ENCODE measurements at regions not wholly inside any gene's neighbourhood (a gene's known extent, or its start where the extent isn't known, plus 50 kb on each side); places are given as distances from the start of the nearest gene placed in this dataset.
"Not testable (repeated sequence)": the region's sequence is repeated elsewhere in the genome, so short reads cannot be mapped to it uniquely, and the experiment has no call there.

DNA sequence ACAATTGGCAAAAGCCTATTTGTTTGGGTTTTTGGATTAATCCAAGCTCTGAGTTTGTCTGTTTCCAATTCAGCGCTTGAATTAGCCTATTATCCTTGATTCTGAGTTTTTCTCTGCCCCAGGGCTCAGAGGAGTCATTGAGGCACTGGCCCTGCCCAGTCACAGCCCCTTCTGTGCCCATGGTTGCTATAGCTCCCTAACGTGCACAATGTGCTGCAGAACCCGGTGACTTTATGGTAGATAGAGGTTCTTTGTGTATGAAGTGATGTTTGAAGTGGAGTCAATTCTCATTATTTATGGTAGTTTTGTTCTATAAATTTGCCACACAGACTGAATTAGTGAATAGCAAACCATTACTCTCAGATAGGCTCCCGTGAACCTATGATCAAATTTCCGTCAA lies 182.0 kb upstream of the FOLH1 start:
- H3K4me1 ChIP-seq (ENCODE audit: insufficient read depth, low read length); intact Hi-C loops (cut with micrococcal nuclease); H3K27me3 ChIP-seq (ENCODE audit: insufficient read depth, low read length); POLR2A ChIA-PET (ENCODE audit: partially characterized antibody); H3K36me3 Mint-ChIP-seq; H3K9me3 Mint-ChIP-seq; H3K27ac Mint-ChIP-seq; H3K4me3 Mint-ChIP-seq; H3K9me3 ChIP-seq (ENCODE audit: control insufficient read depth in 1 of 2, low read length in 2 of 2); H3K4me1 Mint-ChIP-seq; H3K27me3 Mint-ChIP-seq; DNase-seq; CTCF ChIA-PET (ENCODE audit: partially characterized antibody); H3K4me3 ChIP-seq (ENCODE audit: low read length in 2 of 2); H3K36me3 ChIP-seq (ENCODE audit: insufficient read depth, low read length); H3K27ac ChIP-seq (ENCODE audit: low read depth, low read length): not testable (repeated sequence)

DNA sequence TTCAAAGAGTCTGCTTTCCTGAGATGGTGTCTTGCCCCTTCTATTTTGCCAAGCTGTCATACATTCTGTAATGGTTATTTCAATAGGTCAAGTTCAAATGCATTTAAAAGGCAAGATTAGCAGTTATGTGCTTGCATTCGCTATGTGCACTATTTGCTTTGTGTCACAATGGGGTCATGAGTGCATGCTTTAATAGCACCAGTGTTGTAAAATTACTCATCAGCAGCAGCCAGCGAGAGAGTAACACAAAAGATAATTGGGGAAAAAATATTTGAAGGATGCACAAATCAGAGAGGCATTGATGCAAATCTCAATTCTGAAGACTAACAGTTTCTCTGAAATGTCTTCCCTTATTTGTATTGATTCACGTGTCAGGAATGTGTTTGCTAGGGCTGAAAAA lies 180.7 kb upstream of the FOLH1 start:
- H3K4me1 Mint-ChIP-seq; POLR2A ChIA-PET (ENCODE audit: partially characterized antibody); H3K36me3 Mint-ChIP-seq; H3K27me3 ChIP-seq (ENCODE audit: insufficient read depth, low read length); H3K9me3 ChIP-seq (ENCODE audit: control insufficient read depth in 1 of 2, low read length in 2 of 2); H3K27me3 Mint-ChIP-seq; H3K36me3 ChIP-seq (ENCODE audit: insufficient read depth, low read length); H3K4me1 ChIP-seq (ENCODE audit: insufficient read depth, low read length); H3K27ac ChIP-seq (ENCODE audit: low read depth, low read length); H3K27ac Mint-ChIP-seq; H3K4me3 ChIP-seq (ENCODE audit: low read length in 2 of 2); DNase-seq; H3K4me3 Mint-ChIP-seq; CTCF ChIA-PET (ENCODE audit: partially characterized antibody); H3K9me3 Mint-ChIP-seq; intact Hi-C loops (cut with micrococcal nuclease): not testable (repeated sequence)

DNA sequence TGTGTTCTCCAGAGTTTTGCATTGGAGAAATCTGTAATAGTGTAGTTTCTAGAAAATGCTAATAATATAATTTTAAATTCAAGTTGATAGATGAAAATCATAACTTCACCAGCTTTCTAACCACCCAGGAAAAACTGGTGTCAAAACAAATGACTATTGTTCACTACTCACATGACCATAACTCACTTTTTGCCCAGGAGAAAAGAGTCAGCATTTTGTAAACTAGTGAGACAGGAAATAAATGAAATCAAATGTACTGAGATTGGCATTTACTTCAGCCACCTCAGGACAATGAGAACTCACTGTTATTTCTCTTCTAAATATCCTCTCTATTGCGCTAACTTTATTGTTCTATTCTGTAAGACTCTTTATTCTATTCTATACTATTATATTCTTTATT lies 176.0 kb upstream of the FOLH1 start:
- DNase-seq; H3K4me3 Mint-ChIP-seq; H3K9me3 Mint-ChIP-seq; CTCF ChIA-PET (ENCODE audit: partially characterized antibody); H3K36me3 ChIP-seq (ENCODE audit: insufficient read depth, low read length); H3K4me3 ChIP-seq (ENCODE audit: low read length in 2 of 2); H3K36me3 Mint-ChIP-seq; POLR2A ChIA-PET (ENCODE audit: partially characterized antibody); H3K27ac Mint-ChIP-seq; H3K4me1 ChIP-seq (ENCODE audit: insufficient read depth, low read length); H3K4me1 Mint-ChIP-seq; H3K27me3 Mint-ChIP-seq; H3K9me3 ChIP-seq (ENCODE audit: control insufficient read depth in 1 of 2, low read length in 2 of 2); H3K27ac ChIP-seq (ENCODE audit: low read depth, low read length); H3K27me3 ChIP-seq (ENCODE audit: insufficient read depth, low read length); intact Hi-C loops (cut with micrococcal nuclease): not testable (repeated sequence)

DNA sequence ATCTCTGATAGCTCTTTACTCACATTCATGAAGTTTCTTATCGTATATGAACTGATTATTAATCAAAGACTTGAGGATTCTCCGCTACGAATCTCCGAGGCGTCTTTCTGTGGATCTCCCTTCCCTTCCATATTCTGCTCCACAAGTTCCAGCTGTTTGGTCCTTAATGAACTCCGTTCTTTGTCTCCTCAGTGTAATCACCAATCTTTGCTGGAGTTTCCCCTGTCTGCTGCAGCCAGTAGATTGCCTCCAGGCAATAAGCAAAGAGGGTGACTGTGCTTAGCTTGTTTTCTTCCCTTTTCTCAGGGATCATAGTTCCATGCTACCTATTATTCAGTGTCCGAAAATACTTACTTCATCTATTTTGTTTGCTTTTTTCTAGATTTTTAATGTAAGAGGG lies 169.6 kb upstream of the FOLH1 start:
- POLR2A ChIA-PET (ENCODE audit: partially characterized antibody) = no interaction called here
- peak overlapping the region in 1 of 8 donors; percentile 45 for H3K4me3 Mint-ChIP-seq

DNA sequence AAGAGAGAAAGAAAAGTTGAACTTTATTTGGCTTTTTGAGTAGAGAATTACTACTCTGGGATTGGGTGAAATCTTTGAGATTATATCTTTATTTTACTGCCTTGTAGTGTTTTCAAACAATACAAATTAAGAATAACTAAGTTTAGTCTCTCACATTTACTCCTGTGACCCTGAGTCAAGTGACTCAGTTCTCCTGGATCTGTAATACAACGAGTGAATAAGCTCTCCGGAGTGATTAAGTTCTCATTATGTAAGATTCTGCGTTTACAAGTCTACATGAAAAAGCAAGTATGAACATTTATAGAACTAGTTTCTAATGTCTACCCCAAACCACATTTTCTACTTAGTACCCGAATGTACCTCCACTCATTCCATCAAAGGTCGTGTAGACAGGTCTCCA lies 165.5 kb upstream of the FOLH1 start:
- H3K36me3 Mint-ChIP-seq; H3K27me3 ChIP-seq (ENCODE audit: insufficient read depth, low read length); H3K4me3 Mint-ChIP-seq; CTCF ChIA-PET (ENCODE audit: partially characterized antibody); intact Hi-C loops (cut with micrococcal nuclease); H3K36me3 ChIP-seq (ENCODE audit: insufficient read depth, low read length); H3K4me3 ChIP-seq (ENCODE audit: low read length in 2 of 2); H3K27ac Mint-ChIP-seq; H3K27ac ChIP-seq (ENCODE audit: low read depth, low read length); H3K4me1 ChIP-seq (ENCODE audit: insufficient read depth, low read length); H3K27me3 Mint-ChIP-seq; H3K9me3 ChIP-seq (ENCODE audit: control insufficient read depth in 1 of 2, low read length in 2 of 2); DNase-seq; H3K9me3 Mint-ChIP-seq; POLR2A ChIA-PET (ENCODE audit: partially characterized antibody); H3K4me1 Mint-ChIP-seq: not testable (repeated sequence)

More for the DNA sequence above, 169.6 kb upstream of the FOLH1 start:
- Mint-ChIP-seq H3K9me3 (peaks cover 0 to 6% (median 0%) of the 10 kb centered on the region in 8 donors), H3K4me1 (no peaks in the 10 kb centered on the region), H3K27ac (no peak overlapping the region), H3K27me3 (no peaks in the 10 kb centered on the region), H3K36me3 (no peaks in the 10 kb centered on the region)
- Histone ChIP-seq H3K27me3 (ENCODE audit: insufficient read depth, low read length) (no peaks in the 10 kb centered on the region), H3K4me3 (ENCODE audit: low read length in 2 of 2) (no peak overlapping the region), H3K27ac (ENCODE audit: low read depth, low read length) (no peak overlapping the region), H3K4me1 (ENCODE audit: insufficient read depth, low read length) (no peaks in the 10 kb centered on the region), H3K9me3 (ENCODE audit: control insufficient read depth in 1 of 2, low read length in 2 of 2) (no peaks in the 10 kb centered on the region), H3K36me3 (ENCODE audit: insufficient read depth, low read length) (no peaks in the 10 kb centered on the region)
- CTCF ChIA-PET (ENCODE audit: partially characterized antibody) = interaction anchor here (0.6 kb wide), 1 partner anchor 205 kb away, joined by 3 read pairs; no protein-coding TSS in a partner anchor
- DNase-seq = no peak
- intact Hi-C loops (cut with micrococcal nuclease) = no loop called here

DNA sequence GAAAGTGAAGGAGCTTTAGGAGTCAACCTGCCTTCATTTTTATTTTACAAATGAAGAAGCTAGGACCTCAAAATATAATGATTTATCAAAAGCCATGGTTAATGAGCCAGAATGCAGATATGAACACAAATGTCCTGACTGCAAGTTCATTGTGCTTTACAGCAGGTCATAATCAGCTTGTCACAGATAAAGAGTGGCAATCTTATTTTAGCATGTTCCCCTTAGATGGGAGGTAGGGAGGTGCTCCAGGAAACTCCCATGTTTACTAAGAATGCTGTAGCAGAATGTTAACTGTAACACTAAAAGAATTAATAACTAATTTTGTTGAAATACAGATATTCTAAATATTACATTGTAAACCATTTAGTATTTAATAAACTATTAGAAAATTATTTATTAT lies 165.0 kb upstream of the FOLH1 start:
- CTCF ChIA-PET (ENCODE audit: partially characterized antibody); H3K27me3 ChIP-seq (ENCODE audit: insufficient read depth, low read length): not testable (repeated sequence)

DNA sequence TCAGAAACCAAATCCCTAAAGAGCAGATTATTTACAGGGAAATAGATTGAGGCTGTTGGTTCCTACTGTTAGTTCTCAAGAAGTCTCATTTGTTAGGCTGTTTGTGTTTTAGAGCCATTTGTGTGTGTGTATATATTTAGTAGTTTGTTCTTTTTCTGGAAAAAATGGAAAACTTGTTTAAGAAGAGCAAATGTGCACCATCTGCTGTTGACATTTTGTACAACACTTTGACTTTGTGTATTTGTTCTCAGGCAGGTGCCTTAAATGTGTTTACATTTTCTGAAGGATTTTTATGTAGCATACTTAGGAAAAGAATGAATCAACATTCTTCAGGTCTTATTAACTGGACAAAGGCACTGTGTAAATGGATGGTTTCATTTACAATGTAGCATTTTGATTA lies 163.7 kb upstream of the FOLH1 start:
- H3K36me3 Mint-ChIP-seq; H3K4me3 Mint-ChIP-seq; DNase-seq; H3K27me3 Mint-ChIP-seq; H3K27ac Mint-ChIP-seq; H3K4me1 Mint-ChIP-seq; POLR2A ChIA-PET (ENCODE audit: partially characterized antibody); intact Hi-C loops (cut with micrococcal nuclease); H3K27ac ChIP-seq (ENCODE audit: low read depth, low read length); H3K4me1 ChIP-seq (ENCODE audit: insufficient read depth, low read length); H3K9me3 Mint-ChIP-seq; H3K27me3 ChIP-seq (ENCODE audit: insufficient read depth, low read length); CTCF ChIA-PET (ENCODE audit: partially characterized antibody); H3K9me3 ChIP-seq (ENCODE audit: control insufficient read depth in 1 of 2, low read length in 2 of 2); H3K4me3 ChIP-seq (ENCODE audit: low read length in 2 of 2); H3K36me3 ChIP-seq (ENCODE audit: insufficient read depth, low read length): not testable (repeated sequence)

More for the DNA sequence above, 165.0 kb upstream of the FOLH1 start:
- H3K4me1 ChIP-seq (ENCODE audit: insufficient read depth, low read length); H3K36me3 ChIP-seq (ENCODE audit: insufficient read depth, low read length); H3K27ac ChIP-seq (ENCODE audit: low read depth, low read length); H3K36me3 Mint-ChIP-seq; H3K9me3 ChIP-seq (ENCODE audit: control insufficient read depth in 1 of 2, low read length in 2 of 2); intact Hi-C loops (cut with micrococcal nuclease); H3K4me3 ChIP-seq (ENCODE audit: low read length in 2 of 2); H3K27ac Mint-ChIP-seq; H3K9me3 Mint-ChIP-seq; H3K4me3 Mint-ChIP-seq; H3K27me3 Mint-ChIP-seq; DNase-seq; POLR2A ChIA-PET (ENCODE audit: partially characterized antibody); H3K4me1 Mint-ChIP-seq: not testable (repeated sequence)

DNA sequence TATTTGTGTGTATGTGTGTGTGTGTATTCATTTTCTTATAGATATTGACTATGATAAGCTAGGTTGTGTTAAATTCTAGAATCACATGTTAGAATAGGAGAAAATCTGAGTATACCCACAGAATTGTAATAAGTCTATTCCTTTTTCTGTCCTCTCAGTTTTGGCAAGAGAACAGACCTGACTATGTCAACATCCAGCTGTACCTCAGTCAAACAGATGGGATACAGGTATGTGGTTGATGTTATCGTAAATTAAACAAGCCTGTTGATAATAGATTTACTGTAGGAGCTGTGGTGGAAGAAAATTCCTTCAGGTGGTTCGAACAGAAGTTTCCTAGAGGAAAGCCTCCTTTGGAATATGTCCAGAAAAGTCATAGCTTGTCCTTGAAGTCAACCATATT lies 160.2 kb upstream of the FOLH1 start:
- not testable (repeated sequence) for H3K36me3 ChIP-seq (ENCODE audit: insufficient read depth, low read length)

More for the DNA sequence above, 160.2 kb upstream of the FOLH1 start:
- POLR2A ChIA-PET (ENCODE audit: partially characterized antibody); DNase-seq; H3K9me3 Mint-ChIP-seq; H3K27ac Mint-ChIP-seq; H3K4me1 ChIP-seq (ENCODE audit: insufficient read depth, low read length); H3K4me3 Mint-ChIP-seq; H3K4me3 ChIP-seq (ENCODE audit: low read length in 2 of 2); CTCF ChIA-PET (ENCODE audit: partially characterized antibody); H3K4me1 Mint-ChIP-seq; H3K27me3 Mint-ChIP-seq; H3K27me3 ChIP-seq (ENCODE audit: insufficient read depth, low read length); H3K36me3 Mint-ChIP-seq; H3K27ac ChIP-seq (ENCODE audit: low read depth, low read length); H3K9me3 ChIP-seq (ENCODE audit: control insufficient read depth in 1 of 2, low read length in 2 of 2): not testable (repeated sequence)
- intact Hi-C loops (cut with micrococcal nuclease) = loop anchor here (10.0 kb wide), 1 partner anchor 56 kb away; no protein-coding TSS in a partner anchor

All from CD4-positive, alpha-beta memory T cell (primary cell).